HuH-7.5 (cell line): ENCODE measurements at regions not wholly inside any gene's neighbourhood (a gene's known extent, or its start where the extent isn't known, plus 50 kb on each side); places are given as distances from the start of the nearest gene placed in this dataset.

Experiments used
- DNase-seq: peaks from one replicate; pipeline ENCODE4 v3.0.0; 2011; ENCODE audit warnings: low spot score

DNA sequence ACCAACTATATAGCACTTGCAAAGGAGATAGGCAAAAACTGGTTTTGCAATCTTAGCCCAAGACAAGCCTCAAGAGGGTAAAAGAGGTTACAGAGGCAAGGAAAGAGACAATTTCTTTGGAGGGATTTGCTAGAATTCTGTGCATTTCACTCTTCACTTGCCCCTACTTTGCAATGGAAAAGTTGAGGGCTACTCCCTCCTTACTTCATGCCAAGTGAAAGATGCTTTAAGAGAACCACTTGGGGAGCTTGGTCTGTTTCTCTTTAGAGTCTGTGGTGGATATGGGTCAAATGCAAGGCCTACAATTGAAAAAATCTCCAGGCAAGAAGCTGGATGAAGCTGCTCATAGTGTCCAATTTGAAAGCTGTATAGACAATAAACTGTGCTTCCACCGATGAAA, 167.7 kb upstream of the DIO2 start:
- no peak for DNase-seq

DNA sequence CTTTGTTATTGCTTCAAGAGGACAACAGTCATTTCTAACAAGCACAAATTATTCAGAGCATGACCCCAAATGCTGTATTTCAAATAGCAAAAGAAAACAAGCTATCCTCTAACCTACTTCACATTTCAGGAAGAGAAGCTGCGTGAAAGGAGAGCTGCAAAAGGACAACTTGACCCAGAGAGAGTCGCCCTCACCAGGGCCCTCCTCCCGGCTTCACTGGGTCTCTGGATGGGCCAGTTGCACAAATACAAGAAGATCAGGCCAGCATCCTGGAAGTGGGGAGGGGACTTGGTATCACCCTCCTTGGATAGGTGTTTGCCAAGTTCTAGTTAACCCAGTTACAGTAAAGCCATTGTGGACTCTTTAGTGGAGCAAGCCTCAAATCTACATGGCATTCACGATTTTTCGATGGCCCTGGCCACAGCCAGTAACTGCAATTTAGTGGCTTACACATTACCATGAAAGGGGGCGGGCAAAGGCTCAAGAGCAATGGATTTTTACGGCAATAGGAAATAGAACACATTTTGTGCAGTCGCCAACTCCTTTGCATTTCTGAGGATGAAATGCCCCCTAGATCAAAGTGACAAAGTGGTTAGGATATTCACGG, 166.9 kb upstream of the DIO2 start:
- DNase-seq, result no peak

DNA sequence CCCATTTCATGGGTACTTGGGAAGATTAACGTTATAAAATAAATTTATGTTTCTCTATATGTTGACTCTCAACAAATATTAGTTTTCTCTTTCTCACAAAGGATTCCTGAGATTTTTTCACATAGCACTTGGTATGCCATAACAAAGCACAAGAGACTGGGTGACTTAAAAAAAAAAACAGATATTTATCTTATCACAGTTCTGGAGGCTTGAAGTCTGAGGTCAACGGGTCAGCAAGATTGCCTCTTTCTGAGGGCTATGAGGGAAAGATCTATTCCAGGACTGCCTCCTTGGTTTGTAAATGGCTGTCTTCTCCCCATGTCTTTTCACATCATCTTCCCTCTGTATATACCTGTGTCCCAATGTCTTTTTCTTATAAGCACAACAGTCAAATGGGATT, 153.5 kb upstream of the DIO2 start:
- DNase-seq, result no peak

DNA sequence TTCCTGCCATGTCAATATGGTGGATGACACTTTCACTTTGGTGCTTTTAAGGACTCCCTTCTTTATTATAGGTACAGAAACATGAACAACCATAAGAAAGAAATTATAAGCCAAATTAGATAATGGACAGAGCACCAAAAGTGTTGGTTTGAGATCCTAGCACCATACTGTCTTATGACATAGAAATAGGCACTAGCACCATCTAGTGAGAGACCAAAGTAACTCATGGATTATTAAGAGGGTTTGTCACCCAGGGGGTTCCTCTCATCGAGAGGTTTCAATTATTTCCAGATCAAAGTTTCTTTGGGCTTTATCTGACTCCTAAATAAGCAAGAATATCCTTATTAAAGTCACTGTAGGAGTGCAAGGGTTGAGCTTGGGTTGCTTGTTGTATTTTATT, 153.0 kb upstream of the DIO2 start:
- peak; percentile 2 for DNase-seq

DNA sequence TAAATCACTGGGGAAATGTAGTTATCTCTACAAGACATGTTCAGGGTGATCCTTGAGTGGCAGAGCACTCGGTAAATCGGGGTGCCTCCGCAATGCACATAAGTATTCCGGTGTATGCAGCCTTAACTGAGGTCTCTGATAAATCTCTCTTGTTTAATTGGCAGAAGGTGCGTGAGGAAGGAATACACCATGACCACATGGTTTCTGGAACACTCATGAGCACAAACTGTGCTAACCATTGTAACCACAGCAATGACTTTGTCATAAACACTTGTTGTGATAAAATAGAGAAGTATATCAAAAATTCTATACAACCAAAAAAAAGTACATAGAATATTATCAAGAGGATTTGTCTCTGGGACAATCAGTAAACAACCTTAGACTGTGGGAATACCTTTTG, 146.8 kb upstream of the DIO2 start:
- DNase-seq, result no peak

DNA sequence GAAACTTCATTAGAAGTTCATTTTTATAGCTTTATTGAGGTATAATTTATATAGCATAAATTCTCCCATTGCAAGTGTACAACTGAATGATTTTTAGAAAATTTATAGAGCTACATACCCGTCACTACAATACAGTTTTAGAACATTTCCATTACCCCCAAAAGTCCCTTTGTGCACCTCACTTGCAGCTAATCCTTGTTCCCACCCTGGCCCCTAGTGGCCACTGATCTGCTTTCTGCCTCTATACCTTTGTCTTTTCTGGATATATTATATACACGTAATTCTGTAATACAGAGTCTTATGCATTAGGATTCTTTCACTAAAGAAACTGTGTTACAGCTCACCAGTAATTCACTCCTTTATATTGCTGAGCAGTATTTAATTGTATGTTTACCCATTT, 145.1 kb upstream of the DIO2 start:
- no peak for DNase-seq

DNA sequence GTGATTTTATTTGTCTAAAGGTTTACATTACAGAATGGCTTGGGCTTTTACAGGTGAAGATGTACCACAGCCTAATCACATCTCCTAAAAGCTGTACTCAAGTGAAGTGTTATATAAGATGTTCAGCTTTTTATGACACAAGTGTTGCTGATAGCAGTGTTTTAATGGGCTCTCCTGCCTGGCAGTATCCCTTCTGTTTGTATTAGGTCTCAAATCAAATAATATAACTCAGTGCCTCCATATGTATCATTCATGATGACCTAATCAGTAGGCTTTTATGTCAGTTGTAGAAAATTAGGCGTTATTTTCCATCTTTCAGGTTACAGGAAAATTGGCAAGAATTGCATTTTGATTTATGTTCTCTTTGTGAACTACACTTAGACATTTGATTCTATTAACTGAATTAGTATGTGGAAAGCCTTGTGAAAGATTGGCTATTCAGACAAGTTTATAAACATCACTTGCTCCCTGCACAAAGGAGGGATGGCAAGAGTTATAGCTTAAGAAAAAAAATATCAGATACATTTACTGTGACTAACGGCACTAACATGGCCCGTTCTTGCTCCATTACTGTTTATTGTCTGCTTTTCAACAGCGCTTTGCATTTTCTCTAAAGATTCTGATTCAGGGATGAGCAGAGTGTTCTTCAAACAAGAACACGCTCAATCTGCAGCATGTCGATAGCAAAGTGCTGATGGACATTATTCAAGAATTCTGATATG, 143.7 kb upstream of the DIO2 start:
- DNase-seq, result no peak

DNA sequence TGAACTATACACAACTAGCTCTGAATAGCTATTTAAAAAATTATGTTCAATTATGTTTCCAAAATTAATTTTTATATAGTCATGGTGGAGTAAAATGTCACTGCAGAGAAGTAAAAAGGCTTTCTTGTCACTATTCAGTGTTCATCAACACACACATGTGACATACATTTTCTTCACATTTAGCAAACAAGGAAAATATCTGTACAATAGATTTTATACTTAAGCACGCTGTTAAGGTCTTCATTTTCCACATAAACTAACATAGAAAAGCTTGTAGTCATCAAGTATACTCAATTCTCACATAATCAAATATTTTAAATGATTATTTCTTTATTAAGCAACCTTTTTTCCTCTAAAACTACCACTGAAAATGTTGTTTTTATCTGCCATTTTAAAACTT, 141.2 kb upstream of the DIO2 start:
- DNase-seq, result no peak

DNA sequence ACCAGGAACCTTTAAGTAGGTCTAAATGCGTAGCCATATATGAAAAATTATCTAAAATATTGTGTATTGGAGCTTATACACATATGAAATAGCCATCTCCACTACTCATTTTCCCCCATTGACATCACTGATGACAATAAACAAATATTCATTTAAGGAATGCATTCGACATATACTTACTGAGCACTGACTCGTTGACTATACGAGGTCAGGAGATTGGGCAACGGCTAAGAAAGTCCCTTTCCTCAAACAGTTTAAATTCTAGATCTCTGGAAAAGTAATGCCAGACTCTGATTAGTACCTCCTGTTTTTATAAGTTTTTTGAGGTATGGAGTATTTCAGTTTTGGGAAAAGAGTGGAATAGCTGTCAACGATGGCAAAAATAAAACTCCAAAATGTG, 139.4 kb upstream of the DIO2 start:
- no peak for DNase-seq

DNA sequence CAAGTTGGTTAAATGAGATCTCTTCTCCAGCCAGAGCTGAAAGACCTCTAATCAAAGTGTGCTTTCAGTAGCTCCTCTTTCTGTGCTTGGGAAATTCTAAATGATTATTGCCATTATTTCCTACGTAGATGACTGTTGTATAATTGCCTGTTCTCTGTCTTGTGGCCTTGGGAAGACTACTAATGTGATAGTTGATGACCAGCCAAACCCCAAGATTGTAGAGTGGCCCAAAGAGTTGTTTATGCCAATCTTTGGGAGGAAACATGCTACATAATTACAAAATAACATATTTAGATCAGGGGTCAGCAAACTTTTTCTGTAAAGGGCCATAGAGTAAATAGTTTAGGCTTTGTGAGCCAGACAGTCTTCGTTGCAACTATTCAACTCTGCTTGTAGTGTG, 135.1 kb upstream of the DIO2 start:
- no peak for DNase-seq

DNA sequence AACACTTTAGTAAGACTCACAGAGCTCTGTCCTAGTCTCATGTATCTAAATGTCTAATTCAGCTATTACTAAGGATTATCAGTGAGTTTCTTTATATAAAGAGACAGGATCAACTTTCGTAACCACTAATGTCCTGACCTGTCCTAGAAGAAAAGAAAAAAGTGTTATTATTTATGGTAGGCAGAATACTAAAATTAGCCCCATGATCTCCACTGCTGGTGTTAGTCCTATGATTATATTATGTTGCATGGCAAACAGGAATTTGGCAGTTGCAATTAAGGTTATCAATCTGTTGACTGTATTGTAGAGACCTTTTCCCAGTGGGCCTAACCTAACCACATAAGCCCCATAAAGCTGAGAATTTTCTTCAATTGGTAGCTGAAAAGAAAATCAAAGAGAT, 132.9 kb upstream of the DIO2 start:
- no peak for DNase-seq

DNA sequence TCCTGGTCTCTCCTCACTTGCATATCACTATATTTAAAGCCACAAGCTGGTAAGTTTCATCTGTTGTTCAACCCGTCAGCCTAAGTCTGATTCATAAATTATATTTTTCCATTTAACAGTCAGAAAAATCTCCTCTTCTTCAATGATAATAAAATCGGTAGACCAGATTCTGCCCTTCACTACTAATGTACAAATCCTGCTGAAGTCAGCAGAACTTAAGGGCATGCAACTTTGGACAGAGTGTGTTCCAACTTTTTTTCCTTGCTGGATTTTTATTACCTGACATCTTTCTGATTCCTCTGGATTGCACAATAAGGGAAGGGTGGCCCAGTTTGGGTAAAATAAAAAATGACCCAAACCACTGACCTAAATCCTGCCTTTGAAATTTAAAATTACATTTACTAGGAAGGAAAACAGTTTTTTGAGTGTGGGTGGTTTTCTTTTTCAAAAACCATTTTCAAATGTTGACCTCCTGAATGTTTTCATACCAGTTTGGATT, 125.4 kb upstream of the DIO2 start:
- no peak for DNase-seq

DNA sequence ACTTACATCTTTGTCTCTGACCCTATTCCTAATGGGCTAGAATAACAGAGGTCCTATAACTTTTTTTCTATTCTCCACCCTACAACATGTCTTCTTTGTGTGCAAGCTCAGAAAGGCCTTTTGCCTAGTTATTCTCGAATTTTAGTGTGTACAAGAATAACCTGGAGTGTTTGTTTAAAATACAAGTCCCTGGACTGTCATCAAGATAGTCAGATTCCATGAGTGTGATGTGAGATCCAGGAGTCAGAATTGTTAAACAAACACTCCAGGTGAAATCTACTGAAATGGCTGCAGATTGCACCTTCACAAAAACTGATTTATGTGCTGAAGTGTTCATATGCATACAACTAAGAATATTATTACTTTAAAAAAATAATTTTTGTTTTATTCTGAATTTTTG, 114.4 kb upstream of the DIO2 start:
- no peak for DNase-seq

DNA sequence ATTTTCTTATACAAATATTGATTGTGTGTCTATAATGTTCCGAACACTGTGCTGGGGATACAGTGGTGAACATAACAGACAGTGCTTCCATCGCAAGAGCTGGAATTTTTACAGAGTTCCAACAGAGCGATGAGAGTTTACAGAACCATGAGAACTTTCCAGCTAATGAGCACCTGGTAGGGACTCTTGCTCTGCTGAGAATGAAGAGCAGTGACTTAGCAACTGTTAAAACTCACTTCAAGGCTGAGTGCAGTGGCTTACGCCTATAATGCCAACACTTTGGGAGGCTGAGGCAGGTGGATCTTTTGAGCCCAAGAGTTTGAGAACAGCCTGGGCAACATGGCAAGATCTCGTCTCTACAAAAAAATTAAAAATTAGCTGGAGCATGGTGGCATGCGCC, 113.8 kb upstream of the DIO2 start:
- DNase-seq, result no peak

DNA sequence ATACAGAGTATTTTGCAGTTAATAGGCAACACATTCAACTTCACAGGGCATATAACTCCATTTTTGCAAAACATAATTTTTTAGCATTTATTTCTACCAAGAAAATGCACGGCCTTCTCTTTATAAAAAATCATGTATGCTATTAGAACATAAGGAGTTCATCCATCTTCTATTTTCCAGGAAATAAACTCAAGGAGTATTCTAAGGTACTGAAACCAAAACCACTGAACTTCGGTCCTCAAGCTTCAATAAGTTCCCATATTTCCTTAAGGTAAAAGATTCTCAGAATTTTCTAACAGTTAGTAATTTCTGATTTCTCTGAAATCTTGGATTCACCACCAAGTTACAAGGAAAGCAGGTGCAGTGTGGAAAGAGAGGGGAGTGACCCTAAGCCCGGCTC, 113.3 kb upstream of the DIO2 start:
- no peak for DNase-seq

DNA sequence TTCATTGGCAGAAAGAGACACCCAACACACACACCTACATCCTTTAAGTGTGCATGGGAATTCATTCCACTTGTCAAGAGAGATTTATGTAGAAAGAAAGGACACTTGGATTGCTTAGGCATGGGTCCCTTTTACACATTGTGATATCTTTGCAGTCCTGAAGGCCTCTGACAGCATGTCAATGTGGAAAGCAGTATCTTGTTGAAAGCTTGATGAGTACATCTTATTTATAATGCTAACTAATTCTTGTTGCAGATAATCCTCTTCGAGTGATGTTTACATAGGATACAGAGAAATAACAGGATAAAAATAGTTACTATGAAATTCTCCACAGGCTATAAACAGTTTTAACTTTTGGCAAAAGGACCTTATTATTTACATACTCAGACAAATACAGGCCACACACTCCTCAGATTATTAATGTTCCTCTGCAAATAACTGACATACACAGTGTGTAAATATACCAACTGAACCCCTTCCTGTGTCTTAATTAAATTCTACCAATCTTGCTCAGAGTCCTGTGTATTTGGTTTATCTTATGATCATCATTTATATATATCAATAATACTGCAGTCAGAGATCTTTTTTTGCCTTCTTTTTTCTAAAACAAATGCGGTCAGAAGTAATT, 111.8 kb upstream of the DIO2 start:
- DNase-seq, result no peak

DNA sequence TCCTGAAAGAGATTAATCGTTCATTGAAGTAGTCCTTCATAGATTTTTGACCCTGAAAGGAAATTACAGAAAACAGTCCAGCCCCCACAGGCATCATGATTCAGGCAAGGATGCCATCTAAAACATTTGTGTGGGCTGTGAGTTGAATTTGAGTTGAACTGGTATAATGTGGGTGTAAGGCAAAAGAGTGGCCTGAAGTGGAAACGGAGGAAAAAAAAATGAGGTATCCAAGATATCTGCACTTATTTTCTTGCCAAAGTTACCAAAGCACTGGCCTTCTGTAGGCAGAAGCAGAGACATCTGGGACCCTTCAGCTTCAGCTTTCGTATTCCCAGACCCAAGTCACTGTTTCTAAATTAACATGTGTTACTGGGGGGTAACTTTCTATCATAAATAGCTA, 105.1 kb upstream of the DIO2 start:
- DNase-seq, result no peak

DNA sequence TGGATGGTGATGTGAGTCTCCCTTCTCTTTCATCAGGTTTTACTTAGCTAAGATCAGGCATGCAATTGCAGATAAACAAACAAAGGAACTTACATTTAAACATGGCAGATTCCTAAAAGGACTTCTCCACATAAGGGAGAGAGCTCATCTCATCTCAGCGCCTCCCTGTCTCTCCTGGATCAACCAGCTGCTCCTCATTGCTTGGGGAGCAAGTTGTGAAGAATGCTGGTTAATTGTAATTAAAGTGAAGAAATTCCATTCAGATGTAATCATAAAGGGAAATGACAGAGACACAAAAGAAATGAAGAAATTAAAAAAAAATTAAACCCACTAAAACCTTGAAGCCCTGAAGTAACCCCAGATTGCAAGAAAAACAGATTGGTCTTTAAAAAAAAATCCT, 104.4 kb upstream of the DIO2 start:
- DNase-seq, result no peak

DNA sequence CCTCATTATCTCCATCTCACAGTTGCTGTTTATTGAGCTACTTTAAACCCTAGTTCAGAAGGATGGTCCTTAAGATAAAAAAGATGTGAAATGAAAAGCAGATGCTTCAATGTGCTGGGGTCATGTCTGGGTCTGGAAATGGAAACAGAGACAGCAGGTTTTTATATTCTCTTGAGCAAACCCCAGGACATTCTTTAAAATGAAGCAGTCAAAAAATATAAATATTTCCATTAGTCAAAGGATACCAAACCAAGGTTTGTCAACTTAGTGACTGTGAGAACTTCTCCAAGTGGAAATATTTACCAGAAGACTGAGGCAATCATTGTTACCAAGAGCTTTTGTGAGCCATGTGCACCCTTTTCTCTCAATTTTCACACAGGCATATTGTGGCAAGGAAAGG, 102.5 kb upstream of the DIO2 start:
- DNase-seq, result no peak

DNA sequence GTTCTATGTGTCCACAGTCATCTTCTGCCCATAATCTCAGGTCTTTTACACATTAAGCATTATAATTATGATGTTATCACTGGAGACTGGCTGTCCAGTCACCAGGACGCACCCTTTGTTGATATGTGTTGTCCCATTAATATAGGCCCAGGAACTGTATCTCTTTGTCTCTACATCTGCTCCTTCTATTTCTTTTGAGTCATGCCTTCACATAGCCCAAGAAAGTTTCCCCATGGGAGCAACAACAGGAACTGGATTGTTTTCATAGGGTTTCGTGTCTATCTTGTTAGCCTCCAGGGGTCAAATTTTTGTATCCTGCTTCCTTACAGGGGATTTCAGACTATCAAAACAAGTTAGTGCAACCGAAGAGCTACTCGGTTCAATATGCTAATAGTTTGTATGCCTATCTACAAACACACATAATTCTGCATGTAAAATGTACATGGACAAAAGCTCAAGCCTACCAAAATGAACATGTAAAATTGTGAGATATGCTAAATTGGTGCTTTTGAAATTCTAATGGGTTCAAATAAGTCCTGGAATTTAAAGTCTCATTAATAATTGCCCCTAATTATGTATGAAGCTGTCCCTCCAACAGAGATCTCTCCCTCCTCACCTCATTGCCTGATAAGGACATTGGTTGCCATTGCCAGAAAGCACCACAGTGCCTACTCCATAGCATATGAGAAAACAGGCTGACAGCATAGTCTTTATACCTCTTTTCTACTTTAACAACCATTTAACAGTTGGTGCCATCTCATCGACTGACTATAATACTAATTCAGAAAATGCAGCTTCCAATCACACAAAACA, 99.8 kb upstream of the DIO2 start:
- DNase-seq, result no peak

DNA sequence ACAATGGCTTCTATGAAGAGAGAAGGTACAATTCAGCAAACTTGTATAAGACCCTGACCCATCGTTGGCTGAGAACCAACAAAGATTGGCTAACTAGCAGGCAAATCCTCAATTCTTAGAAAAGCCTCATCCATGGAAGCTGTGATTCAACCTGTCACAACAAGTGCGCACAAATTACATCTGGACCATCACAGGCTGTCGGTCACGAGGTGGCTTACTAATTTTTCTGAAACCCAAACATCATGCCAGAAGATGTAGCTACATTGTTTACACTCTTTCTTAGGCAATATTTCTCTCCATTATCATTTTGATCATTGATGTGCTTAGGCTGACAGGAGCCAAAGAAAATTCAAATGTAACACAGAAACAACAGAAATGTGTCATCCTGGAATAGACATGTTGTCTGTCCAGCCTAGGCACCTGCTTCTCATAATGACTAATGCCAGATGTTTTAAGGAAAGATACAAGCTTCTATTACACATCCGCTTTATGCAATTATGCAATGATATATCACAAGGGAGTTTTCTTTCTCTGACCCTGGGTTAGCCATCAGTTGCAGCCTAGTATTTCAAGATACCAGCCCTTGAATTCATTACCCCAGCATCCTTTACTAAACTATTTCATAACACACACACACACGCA, 92.9 kb upstream of the DIO2 start:
- DNase-seq, result no peak

DNA sequence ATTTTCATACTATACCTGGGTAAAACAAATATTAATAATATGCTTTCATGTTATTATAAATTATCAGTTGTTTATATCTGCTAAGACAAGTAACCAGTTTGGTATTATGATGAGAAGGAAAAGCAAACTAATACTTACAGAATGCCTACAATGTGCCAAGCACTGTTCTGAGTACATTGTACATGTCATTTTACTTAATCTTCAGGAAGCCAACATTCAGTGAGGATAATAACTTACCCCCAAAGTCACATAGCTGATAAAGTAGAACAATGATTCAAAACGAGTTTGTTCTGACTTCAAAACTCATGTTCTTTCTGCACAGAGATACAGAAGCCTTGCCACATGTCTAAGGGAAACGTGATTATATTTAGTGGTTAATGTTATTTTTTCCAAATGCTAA, 89.0 kb upstream of the DIO2 start:
- DNase-seq, result no peak
